Activated T-cell treated with anti-CD3 and anti-CD28 coated beads, Interleukin-2, amount 50 U/mL, for 1 hour (primary cell): ENCODE measurements at regions not wholly inside any gene's neighbourhood (a gene's known extent, or its start where the extent isn't known, plus 50 kb on each side); places are given as distances from the start of the nearest gene placed in this dataset.
"Not testable (repeated sequence)": the region's sequence is repeated elsewhere in the genome, so short reads cannot be mapped to it uniquely, and the experiment has no call there.

ENCODE experiments used
- DNase-seq: peaks from one replicate; pipeline ENCODE4 v3.0.0-alpha.2; 2020

GRCh38 chr10:2918489-2918888 is 148.9 kb upstream of the PFKP start:
- DNase-seq = no peak

- no peak for DNase-seq
Observed at GRCh38 chr10:2917926-2918325, 149.4 kb upstream of the PFKP start.

GRCh38 chr10:2915412-2915811 is 151.9 kb upstream of the PFKP start:
- no peak for DNase-seq

GRCh38 chr10:2914741-2915140 is 152.6 kb upstream of the PFKP start:
- DNase-seq = no peak

GRCh38 chr10:2913474-2913873 is 153.9 kb upstream of the PFKP start:
- DNase-seq = no peak

- no peak for DNase-seq
Observed at GRCh38 chr10:2910656-2911055, 156.7 kb upstream of the PFKP start.

GRCh38 chr10:2909921-2910320 is 157.4 kb upstream of the PFKP start:
- no peak for DNase-seq

- no peak for DNase-seq
Observed at GRCh38 chr10:2908851-2909630, 158.3 kb upstream of the PFKP start.

- DNase-seq = no peak
Observed at GRCh38 chr10:2906974-2907373, 160.4 kb upstream of the PFKP start.

- no peak for DNase-seq
Observed at GRCh38 chr10:2905851-2906250, 161.5 kb upstream of the PFKP start.

GRCh38 chr10:2900530-2900929 is 166.8 kb upstream of the PFKP start:
- no peak for DNase-seq

GRCh38 chr10:2899246-2899951 is 167.9 kb upstream of the PFKP start:
- DNase-seq = no peak

- DNase-seq = no peak
Observed at GRCh38 chr10:2898509-2898860, 168.9 kb upstream of the PFKP start.

GRCh38 chr10:2897619-2898508 is 169.5 kb upstream of the PFKP start:
- no peak for DNase-seq

GRCh38 chr10:2896334-2896733 is 171.0 kb upstream of the PFKP start:
- DNase-seq = not testable (repeated sequence)

GRCh38 chr10:2895594-2896196 is 171.7 kb upstream of the PFKP start:
- DNase-seq = no peak

GRCh38 chr10:2893991-2894390 is 173.4 kb upstream of the PFKP start:
- DNase-seq = no peak

GRCh38 chr10:2893158-2893845 is 174.0 kb upstream of the PFKP start:
- no peak for DNase-seq

- DNase-seq = no peak
Observed at GRCh38 chr10:2891770-2892124, 175.6 kb upstream of the PFKP start.

GRCh38 chr10:2891073-2891769 is 176.1 kb upstream of the PFKP start:
- no peak for DNase-seq

- no peak for DNase-seq
Observed at GRCh38 chr10:2890093-2890492, 177.3 kb upstream of the PFKP start.

GRCh38 chr10:2888403-2889004 is 178.8 kb upstream of the PFKP start:
- no peak for DNase-seq
